Ishikawa (cell line): ENCODE measurements at regions not wholly inside any gene's neighbourhood (a gene's known extent, or its start where the extent isn't known, plus 50 kb on each side); places are given as distances from the start of the nearest gene placed in this dataset.
A peak's percentile ranks its signal among the peaks of the same experiment; 100 is the strongest.

Experiments used
- CEBPB ChIP-seq: IDR thresholded peaks from 2 replicates; pipeline ENCODE4 v1.6.1; 2012
- CREB1 ChIP-seq: IDR thresholded peaks from 2 replicates; pipeline ENCODE4 v1.6.1; 2012; ENCODE audit warnings: low read depth
- EGR1 ChIP-seq: IDR thresholded peaks from 2 replicates; pipeline ENCODE4 v1.6.1; 2012
- EP300 ChIP-seq: IDR thresholded peaks from 2 replicates; pipeline ENCODE4 v1.6.1; 2012; ENCODE audit warnings: borderline replicate concordance
- FOXM1 ChIP-seq: IDR thresholded peaks from 2 replicates; pipeline ENCODE4 v1.6.1; 2012; ENCODE audit warnings: low read depth, borderline replicate concordance
- NFIC ChIP-seq: IDR thresholded peaks from 2 replicates; pipeline ENCODE4 v1.6.1; 2012
- RAD21 ChIP-seq: IDR thresholded peaks from 2 replicates; pipeline ENCODE4 v1.6.1; 2012; ENCODE audit warnings: low read depth
- REST ChIP-seq: IDR thresholded peaks from 2 replicates; pipeline ENCODE4 v1.6.1; 2012; ENCODE audit warnings: low read depth, mild to moderate bottlenecking
- TAF1 ChIP-seq: IDR thresholded peaks from 2 replicates; pipeline ENCODE4 v1.6.1; 2012; ENCODE audit warnings: low read depth, mild to moderate bottlenecking
- TCF12 ChIP-seq: IDR thresholded peaks from 2 replicates; pipeline ENCODE4 v1.6.1; 2012; ENCODE audit warnings: low read depth
- TEAD4 ChIP-seq: IDR thresholded peaks from 2 replicates; pipeline ENCODE4 v1.6.1; 2012
- USF1 ChIP-seq: IDR thresholded peaks from 2 replicates; pipeline ENCODE4 v1.6.1; 2012
- YY1 ChIP-seq: IDR thresholded peaks from 2 replicates; pipeline ENCODE4 v1.6.1; 2012; ENCODE audit warnings: low read depth
- ZBTB7A ChIP-seq: IDR thresholded peaks from 2 replicates; pipeline ENCODE4 v1.6.1; 2012; ENCODE audit warnings: low read depth
- TF ChIP-seq, protein P1 (sequence below): IDR thresholded peaks from 2 replicates; pipeline ENCODE4 v1.6.1; 2012

DNA sequence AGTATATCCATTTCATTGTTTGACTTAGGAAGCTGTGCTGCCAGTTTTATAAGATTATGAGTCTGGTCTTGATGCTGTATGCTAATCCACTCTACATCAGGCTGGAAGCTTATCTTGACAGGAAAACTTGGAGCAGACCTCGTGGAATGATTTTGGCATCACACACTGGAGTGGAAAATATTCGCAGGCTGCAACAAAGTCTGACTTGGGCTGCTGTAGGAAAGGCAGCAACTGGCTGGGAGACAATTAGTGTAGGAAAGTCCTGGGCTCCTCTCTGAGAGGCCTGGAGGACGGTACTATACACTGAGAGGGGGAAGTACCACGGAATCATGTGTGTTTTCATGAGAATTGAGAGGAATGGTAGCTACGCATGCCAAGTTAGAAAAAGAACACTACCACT lies 383.7 kb downstream of the ETNK1 start:
- TF ChIP-seq YY1 (no peak), REST (no peak), ZBTB7A (no peak), EGR1 (no peak), FOXM1 (no peak), USF1 (no peak), NFIC (no peak), EP300 (no peak)
- TF ChIP-seq, protein P1, sequence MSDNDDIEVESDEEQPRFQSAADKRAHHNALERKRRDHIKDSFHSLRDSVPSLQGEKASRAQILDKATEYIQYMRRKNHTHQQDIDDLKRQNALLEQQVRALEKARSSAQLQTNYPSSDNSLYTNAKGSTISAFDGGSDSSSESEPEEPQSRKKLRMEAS, result no peak

DNA sequence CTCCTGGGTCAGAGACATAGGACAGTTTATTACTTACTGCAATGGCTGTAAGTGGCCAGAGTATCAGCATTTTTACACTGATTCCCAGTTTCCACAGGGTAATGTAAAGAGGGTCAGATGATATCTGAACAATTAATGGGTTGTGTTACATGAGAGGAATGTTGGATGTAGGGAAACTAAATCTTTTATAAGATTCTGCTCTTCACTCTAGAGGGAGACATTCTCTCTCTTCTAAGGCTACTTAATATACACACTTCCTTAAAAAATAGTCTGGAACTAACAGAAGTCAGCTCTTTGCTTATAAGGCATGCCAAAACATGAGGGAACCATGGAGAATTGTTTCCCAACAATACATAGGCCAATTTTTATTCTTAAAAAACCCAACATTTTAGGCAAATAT lies 389.8 kb downstream of the ETNK1 start:
- TF ChIP-seq ZBTB7A (no peak), YY1 (no peak), USF1 (no peak), TEAD4 (no peak), CEBPB (no peak), RAD21 (no peak), CREB1 (no peak), EP300 (no peak), TCF12 (no peak), TAF1 (no peak), EGR1 (no peak), FOXM1 (no peak), REST (no peak), NFIC (no peak)
- TF ChIP-seq, protein P1, result no peak

DNA sequence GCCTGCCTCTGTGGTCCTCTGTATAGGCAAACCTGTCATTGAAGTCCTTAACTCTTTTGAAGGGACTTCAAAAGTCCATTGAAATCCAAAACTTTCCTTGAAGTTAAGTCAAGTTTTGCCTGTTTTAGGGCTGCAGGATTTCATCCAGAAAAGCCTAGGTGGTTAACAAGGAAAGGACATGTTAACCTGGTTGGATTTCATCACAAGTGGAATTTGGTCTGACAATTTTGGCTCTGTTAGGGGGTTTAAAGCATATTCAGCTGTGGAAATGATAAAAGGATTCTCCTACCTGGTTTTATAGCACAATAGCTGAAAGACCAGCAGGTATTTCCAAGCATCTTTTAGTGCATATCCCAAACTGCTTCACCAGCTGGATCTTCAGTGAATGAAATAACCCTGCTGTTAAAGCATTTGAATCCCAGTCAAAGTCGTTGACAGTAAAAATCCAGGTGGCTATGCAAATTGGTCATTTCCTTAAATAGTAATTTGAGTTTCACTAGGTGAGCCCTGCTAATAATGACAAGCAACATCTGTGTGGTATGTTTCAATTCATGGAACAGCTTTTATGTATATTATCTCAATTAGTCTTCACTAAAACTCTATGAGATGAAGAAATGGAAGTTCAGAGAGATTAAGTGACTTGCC lies 400.5 kb downstream of the ETNK1 start:
- TF ChIP-seq TAF1 (no peak), TCF12 (no peak), NFIC (no peak), REST (no peak), FOXM1 (no peak), YY1 (no peak)

DNA sequence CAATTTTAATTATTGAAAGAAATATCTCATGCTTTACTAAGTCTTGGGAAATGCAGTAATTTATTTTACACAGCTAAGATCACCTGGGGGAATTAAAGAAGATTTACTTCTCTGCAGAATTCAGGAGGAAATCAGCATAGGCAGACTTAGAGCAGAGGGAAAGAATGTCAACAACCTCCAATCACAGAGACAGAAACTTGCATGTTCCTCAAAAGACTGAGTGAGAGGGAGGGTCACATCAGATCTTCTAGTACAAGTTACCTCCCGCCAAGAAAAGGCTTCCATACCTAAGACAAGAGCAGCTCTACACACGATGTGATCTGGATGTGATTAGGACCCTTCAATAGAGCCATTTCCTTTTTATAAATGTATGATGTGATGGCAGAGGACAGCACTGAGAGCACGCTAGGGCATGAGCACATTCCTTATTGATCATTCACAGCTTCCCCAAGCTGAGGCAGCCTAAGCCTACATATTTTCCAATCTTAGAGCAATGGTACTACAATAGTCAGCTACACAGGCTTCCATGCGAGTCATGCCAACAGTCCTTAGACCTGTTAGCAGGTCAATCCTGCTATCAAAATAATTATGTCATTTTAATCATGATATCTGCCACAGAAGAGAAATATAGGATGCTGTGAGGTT lies 403.3 kb downstream of the ETNK1 start:
- no peak for TF ChIP-seq TEAD4

DNA sequence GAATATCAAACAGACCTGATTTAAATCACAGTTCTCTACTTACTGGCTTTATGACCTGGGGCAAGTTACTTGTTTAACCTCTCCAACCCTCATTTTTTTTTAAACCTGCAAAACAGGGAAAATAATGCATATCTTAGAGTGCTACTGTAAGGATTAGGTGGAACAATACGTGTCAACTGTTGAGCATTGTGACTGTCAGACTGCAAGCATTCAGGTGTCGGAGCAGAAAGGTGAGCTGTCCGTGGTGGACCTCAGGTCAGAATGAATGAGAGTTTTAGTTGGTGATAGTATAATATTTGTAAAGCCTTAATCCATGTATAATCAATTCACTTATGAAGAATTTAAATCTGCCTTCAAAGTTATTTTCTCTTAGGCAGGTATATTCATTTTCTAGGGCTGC lies 404.2 kb downstream of the ETNK1 start:
- TF ChIP-seq FOXM1 (no peak), YY1 (no peak), USF1 (no peak), NFIC (no peak), REST (peak; percentile 59), RAD21 (no peak), EGR1 (no peak)
